AG04450 (cell line): ENCODE measurements at regions not wholly inside any gene's neighbourhood (a gene's known extent, or its start where the extent isn't known, plus 50 kb on each side); places are given as distances from the start of the nearest gene placed in this dataset.
"Not testable (repeated sequence)": the region's sequence is repeated elsewhere in the genome, so short reads cannot be mapped to it uniquely, and the experiment has no call there.

Experiments
- CTCF ChIA-PET: fragments of 300-600, 350-600 bp; formaldehyde crosslinking; extraction: SDS; loops from one replicate; lab custom pipeline; 2022; ENCODE audit warnings: antibody characterized with exemption, inconsistent platforms; lab: Charles Lee
- POLR2A ChIA-PET: fragments of 350-600 bp; formaldehyde crosslinking; extraction: SDS; loops from one replicate; lab custom pipeline; 2021; ENCODE audit warnings: antibody characterized with exemption, inconsistent platforms; lab: Yijun Ruan, JAX
- DNase-seq: peaks from one replicate; pipeline ENCODE4 v3.0.0-alpha.2; 2011; ENCODE audit warnings: low read depth, low spot score
- H3K27ac ChIP-seq: one replicate; pipeline ENCODE4 v1.5.1; 2012; ENCODE audit warnings: low read depth, low read length, control low read depth
- H3K27me3 ChIP-seq: one replicate; pipeline ENCODE4 v1.6.0; 2012; ENCODE audit warnings: low read length; ENCODE audit not compliant: control insufficient read depth, insufficient read depth
- H3K4me3 ChIP-seq: 2 replicates; pipeline ENCODE4 v1.5.1; 2011; ENCODE audit warnings: mild to moderate bottlenecking, low read depth, low read length, control low read depth
- H3K9me3 ChIP-seq: 2 replicates; pipeline ENCODE4 v1.5.1; 2012; ENCODE audit warnings: low read length; ENCODE audit not compliant: control insufficient read depth, insufficient read depth
- TF ChIP-seq, protein P1 (sequence below): IDR thresholded peaks from 2 replicates; pipeline ENCODE4 v1.5.1; 2011; ENCODE audit warnings: low read depth, low read length, control low read depth, inconsistent platforms

DNA sequence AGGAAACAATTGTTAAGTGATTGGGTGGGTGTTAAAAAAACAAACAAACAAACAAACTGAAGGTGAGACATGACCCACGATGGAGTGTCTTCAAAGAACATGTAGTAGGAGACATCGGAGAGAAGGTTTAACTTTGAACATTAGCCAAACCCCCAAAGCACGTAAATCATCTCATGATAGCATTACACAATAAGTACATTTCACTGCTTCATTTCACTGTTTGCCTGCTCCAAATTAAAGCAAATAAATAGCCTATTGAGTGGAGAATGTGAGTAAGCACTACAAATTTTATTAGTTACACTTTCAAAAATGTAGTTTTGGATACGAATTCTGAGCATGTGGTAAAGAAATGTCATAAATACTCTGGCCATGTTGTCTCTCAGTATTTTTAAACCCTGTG, 287.0 kb downstream of the SI start:
- CTCF ChIA-PET, result no interaction called here
- Histone ChIP-seq H3K4me3 (no peak overlapping the region), H3K9me3 (peaks cover 11% of the 10 kb centered on the region; the same call in 1 of the 2 replicates), H3K27ac (no peak overlapping the region), H3K27me3 (no peaks in the 10 kb centered on the region)
- POLR2A ChIA-PET, result no interaction called here
- DNase-seq, result no peak
- TF ChIP-seq, protein P1, sequence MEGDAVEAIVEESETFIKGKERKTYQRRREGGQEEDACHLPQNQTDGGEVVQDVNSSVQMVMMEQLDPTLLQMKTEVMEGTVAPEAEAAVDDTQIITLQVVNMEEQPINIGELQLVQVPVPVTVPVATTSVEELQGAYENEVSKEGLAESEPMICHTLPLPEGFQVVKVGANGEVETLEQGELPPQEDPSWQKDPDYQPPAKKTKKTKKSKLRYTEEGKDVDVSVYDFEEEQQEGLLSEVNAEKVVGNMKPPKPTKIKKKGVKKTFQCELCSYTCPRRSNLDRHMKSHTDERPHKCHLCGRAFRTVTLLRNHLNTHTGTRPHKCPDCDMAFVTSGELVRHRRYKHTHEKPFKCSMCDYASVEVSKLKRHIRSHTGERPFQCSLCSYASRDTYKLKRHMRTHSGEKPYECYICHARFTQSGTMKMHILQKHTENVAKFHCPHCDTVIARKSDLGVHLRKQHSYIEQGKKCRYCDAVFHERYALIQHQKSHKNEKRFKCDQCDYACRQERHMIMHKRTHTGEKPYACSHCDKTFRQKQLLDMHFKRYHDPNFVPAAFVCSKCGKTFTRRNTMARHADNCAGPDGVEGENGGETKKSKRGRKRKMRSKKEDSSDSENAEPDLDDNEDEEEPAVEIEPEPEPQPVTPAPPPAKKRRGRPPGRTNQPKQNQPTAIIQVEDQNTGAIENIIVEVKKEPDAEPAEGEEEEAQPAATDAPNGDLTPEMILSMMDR, result no peak

DNA sequence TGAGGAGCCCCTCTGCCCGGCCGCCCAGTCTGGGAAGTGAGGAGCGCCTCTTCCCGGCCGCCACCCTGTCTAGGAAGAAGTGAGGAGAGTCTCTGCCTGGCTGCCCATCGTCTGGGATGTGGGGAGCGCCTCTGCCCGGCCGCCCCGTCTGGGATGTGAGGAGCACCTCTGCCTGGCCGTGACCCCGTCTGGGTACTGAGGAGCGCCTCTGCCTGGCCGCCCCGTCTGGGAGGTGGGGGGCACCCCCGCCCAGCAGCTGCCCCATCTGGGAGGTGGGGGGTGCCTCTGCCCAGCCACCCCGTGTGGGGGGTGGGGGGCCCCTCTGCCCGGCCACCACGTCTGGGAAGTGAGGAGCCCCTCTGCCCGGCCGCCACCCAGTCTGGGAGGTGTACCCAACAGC, 293.9 kb downstream of the SI start:
- DNase-seq, H3K27me3 ChIP-seq, H3K27ac ChIP-seq, POLR2A ChIA-PET, CTCF ChIA-PET, H3K4me3 ChIP-seq: not testable (repeated sequence)
- peaks cover 19% of the 10 kb centered on the region for H3K9me3 ChIP-seq

DNA sequence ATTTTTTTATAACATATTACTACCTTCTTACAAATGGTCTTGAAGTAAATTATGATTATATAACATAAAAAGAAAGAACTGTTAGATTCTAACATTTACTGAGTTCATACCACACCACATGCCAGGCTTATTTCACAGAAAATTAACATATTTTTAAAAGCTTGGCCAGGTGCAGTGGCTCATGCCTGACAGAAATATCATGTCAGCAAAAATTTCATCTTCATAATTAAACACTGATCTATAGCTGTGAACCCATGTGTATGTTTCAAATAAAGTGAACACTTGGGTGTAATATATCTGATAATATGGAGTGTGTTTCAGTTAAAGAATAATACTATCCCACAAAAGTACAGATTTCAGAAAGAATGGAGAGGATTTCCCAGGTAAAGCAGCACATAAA, 296.5 kb downstream of the SI start:
- H3K27me3 ChIP-seq, result no peaks in the 10 kb centered on the region
- peaks cover 11% of the 10 kb centered on the region for H3K9me3 ChIP-seq
- DNase-seq, result no peak
- CTCF ChIA-PET, result no interaction called here
- no peak overlapping the region for H3K4me3 ChIP-seq
- no peak overlapping the region for H3K27ac ChIP-seq
- POLR2A ChIA-PET, result no interaction called here
- TF ChIP-seq, protein P1, result no peak

DNA sequence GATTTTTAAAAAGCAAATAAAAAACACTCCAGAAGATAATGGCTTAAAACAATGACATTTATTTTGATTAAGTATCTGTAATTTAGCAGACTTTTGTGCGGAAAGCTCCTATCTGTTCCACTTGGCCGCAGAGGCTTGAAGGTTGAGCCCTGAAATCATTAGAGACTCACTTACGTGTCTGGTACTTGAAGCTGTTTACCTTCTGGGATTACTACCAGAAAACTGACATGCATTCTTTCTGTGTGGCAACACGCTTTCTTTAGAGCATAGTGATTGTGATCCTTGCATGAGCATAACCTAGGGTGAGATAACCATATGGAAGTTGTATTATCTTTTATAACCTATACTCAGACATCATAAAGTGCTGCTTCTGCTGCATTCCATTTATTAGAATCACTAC, 298.5 kb downstream of the SI start:
- no peak for DNase-seq
- Histone ChIP-seq H3K27ac (no peak overlapping the region), H3K9me3 (peaks cover 10% of the 10 kb centered on the region), H3K27me3 (no peaks in the 10 kb centered on the region), H3K4me3 (no peak overlapping the region)
- CTCF ChIA-PET, result no interaction called here
- POLR2A ChIA-PET, result no interaction called here
- TF ChIP-seq, protein P1, result no peak

DNA sequence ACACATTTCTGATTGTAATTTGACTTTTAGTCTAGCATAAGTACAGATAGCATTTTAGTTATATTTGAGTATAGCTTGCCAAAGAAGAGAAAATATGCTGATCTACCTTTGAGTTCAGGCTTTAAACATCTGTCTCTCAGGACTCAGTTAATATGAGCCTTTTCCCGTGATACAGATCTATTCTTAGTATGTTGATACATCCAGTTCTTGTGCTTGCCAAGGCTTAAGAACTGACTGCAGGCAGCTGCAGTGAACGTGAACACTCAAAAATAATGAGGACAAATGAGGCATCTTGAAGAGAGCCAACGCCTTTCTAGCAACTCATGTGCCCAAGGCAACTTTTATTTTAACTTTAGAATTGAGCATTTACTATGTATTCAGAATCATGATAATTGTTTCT, 325.5 kb downstream of the SI start:
- CTCF ChIA-PET, result no interaction called here
- Histone ChIP-seq H3K4me3 (no peak overlapping the region), H3K9me3 (peaks cover 2% of the 10 kb centered on the region), H3K27ac (no peak overlapping the region), H3K27me3 (no peaks in the 10 kb centered on the region)
- no peak for DNase-seq
- POLR2A ChIA-PET, result no interaction called here
- TF ChIP-seq, protein P1, result no peak

DNA sequence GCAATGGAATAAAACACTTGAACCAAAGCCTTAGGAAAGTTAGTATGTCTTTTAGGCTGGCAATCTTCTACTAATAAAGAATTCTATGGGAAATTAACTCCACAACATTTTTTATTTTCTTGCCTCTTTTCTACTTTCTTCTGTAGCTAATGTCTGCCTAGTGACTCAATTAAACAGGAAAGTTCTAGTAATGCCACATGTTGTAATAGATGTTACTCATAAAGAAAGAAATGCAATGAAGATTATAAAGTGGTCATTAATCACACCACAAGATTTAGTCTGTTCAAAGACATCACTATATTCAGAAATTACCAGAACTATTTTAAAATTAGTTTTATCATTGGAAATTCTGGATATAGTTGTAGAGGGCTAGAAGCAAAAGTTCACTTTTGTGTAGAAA, 329.7 kb downstream of the SI start:
- H3K27me3 ChIP-seq, result no peaks in the 10 kb centered on the region
- POLR2A ChIA-PET, result no interaction called here
- TF ChIP-seq, protein P1, result no peak
- peaks cover 7% of the 10 kb centered on the region for H3K9me3 ChIP-seq
- H3K27ac ChIP-seq, result no peak overlapping the region
- CTCF ChIA-PET, result no interaction called here
- DNase-seq, result no peak
- no peak overlapping the region for H3K4me3 ChIP-seq
